Epithelial cell of esophagus (primary cell): ENCODE measurements at regions not wholly inside any gene's neighbourhood (a gene's known extent, or its start where the extent isn't known, plus 50 kb on each side); places are given as distances from the start of the nearest gene placed in this dataset.
A peak's percentile ranks its signal among the peaks of the same experiment; 100 is the strongest.

ENCODE experiments used
- DNase-seq: peaks from one replicate; pipeline ENCODE4 v3.0.0; 2010; ENCODE audit warnings: low read depth
- H3K4me3 ChIP-seq: 2 replicates; pipeline ENCODE4 v1.5.1; 2011; ENCODE audit warnings: mild to moderate bottlenecking, low read length, control low read depth
- TF ChIP-seq, protein P1 (sequence below): IDR thresholded peaks from 2 replicates; pipeline ENCODE4 v1.5.1; 2011; ENCODE audit warnings: low read depth, mild to moderate bottlenecking, low read length, control low read depth, inconsistent platforms; ENCODE audit not compliant: insufficient read depth; ENCODE audit errors: missing control alignments

DNA sequence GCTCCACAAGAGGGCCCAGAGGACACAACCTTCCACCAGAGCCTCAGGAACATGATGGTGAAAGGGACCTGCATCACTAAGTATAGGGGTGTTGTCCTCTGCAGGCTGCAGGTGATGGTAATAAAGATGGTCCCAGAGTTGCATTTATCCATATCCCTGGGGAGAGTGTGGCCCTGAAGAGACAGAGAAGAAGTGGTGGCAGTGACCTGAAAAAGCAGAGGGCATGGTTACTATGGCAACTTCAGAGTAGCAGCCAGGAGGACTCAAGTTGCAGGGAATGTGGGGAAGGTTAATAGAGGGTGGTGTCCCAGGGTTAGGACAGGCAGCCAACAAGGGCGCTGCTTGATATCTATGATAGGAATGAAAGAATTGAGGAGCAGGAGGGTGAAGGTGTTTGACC is 57.1 kb downstream of the HLA-A start:
- no peak overlapping the region for H3K4me3 ChIP-seq
- TF ChIP-seq, protein P1, sequence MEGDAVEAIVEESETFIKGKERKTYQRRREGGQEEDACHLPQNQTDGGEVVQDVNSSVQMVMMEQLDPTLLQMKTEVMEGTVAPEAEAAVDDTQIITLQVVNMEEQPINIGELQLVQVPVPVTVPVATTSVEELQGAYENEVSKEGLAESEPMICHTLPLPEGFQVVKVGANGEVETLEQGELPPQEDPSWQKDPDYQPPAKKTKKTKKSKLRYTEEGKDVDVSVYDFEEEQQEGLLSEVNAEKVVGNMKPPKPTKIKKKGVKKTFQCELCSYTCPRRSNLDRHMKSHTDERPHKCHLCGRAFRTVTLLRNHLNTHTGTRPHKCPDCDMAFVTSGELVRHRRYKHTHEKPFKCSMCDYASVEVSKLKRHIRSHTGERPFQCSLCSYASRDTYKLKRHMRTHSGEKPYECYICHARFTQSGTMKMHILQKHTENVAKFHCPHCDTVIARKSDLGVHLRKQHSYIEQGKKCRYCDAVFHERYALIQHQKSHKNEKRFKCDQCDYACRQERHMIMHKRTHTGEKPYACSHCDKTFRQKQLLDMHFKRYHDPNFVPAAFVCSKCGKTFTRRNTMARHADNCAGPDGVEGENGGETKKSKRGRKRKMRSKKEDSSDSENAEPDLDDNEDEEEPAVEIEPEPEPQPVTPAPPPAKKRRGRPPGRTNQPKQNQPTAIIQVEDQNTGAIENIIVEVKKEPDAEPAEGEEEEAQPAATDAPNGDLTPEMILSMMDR: no peak
- no peak for DNase-seq

DNA sequence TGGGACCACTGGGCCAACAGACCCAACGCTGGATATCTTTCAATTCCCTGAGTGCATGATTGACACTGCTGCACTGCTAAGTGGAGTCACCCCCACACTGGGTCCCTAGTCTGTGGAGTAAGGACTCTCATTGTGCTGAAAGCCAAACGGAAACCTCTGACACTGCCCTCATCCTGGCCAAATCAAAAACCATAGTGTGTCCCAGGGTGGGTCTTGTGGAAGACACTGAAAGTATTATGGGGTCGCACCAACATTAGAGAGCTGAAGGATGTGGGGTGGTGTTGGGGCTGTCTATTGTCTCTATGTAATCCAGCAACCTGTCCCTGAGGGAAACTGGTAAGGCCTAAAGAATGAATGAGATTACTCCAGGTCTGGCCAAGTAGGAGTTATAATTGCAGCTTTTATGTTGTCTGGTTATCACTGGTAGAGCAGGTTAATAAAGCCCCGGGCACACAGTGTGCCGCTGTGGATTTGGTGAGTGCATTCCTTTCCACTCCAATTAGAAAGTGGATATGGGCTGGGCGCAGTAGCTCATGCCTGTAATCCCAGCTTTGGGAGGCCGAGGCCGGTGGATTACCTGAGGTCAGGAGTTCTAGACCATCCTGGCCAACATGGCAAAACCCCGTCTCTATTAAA is 57.9 kb downstream of the HLA-A start:
- no peak overlapping the region for H3K4me3 ChIP-seq
- peak; percentile 43 for DNase-seq
- TF ChIP-seq, protein P1: no peak

DNA sequence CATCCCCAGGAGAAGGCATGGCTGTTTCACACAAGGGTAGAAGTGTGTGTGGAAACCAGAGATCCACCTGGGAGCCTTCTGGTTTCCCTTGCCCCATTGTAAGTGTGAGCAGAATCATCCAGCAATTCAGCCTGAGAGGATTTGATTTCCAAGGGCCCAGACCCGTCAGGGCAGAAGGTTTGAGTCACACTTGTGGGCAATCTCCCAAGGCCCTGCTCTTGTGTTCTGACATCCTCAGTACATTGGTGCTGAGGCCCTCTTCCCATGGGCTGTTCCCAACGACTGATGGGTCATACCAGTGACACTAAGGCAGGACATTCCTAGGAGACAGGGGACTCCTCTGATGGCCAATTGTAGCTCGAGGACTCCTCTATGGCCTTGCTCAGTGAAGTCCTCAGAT is 58.2 kb upstream of the POLR1H start:
- peak; percentile 67 for DNase-seq
- no peak overlapping the region for H3K4me3 ChIP-seq
- TF ChIP-seq, protein P1: no peak

DNA sequence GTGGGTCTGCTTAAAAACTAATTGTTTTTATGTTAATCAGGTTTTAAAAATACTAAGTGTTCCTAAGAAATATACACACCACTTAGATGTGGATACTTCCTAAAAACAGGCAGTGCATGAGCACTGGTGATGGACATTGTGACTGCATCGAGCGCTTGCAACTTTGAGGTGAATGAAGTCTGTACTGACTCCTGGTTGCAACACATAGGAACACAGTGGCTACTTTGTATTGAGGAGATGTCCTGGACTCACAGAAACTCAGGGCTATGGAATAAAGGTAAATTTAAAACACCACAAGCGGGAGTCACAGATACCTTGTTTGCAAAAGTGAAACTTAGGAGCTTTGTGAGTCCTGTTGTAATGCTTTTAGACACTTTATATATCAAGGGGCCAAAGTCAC is 55.6 kb upstream of the POLR1H start:
- TF ChIP-seq, protein P1: no peak
- no peak for DNase-seq
- no peak overlapping the region for H3K4me3 ChIP-seq

DNA sequence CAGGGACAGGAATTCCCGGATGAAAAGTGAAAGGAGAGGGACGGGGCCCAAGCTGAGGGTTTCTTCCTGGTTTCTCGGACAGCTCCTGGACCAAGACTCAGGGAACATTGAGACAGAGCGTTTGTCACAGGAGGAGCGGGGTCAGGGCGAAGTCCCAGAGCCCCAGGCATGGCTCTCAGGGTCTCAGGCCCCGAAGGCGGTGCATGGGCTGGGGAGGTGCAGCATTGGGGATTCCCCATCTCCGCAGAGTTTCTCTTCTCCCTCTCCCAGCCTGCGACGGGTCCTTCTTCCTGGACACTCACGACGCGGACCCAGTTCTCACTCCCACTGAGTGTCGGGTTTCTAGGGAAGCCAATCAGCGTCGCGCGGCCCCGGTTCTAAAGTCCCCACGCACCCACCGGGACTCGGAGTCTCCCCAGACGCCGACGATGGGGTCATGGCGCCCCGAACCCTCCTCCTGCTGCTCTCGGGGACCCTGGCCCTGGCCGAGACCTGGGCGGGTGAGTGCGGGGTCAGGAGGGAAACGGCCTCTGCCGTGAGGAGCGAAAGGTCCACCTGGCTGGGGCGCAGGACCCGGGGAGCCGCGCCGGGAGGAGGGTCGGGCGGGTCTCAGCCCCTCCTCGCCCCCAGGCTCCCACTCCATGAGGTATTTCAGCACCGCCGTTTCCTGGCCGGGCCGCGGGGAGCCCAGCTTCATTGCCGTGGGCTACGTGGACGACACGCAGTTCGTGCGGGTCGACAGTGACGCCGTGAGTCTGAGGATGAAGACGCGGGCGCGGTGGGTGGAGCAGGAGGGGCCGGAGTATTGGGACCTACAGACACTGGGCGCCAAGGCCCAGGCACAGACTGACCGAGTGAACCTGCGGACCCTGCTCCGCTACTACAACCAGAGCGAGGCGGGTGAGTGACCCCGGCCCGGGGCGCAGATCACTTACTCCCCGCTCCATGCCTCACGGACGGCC is 54.6 kb upstream of the POLR1H start:
- peak overlapping the region; percentile 14 for H3K4me3 ChIP-seq
- no peak for DNase-seq
- TF ChIP-seq, protein P1: no peak

DNA sequence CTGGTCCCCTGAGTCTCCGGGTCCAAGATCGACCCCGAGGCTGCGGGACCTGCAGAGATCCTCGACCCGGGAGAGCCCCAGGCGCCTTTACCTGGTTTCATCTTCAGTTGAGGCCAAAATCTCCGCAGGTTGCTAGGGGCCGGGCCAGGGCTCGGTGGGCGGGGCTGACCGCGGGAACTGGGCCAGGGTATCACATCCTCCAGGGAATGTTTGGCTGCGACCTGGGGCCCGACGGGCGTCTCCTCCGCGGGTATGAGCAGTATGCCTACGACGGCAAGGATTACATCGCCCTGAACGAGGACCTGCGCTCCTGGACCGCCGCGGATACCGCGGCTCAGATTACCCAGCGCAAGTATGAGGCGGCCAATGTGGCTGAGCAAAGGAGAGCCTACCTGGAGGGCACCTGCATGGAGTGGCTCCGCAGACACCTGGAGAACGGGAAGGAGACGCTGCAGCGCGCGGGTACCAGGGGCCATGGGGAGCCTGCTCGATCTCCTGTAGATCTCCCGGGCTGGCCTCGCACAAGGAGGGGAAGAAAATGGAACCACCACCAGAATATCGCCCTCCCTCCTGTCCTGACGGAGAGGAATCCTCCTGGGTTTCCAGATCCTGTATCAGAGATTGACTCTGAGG is 53.8 kb upstream of the POLR1H start:
- peak; percentile 30 for DNase-seq
- peak overlapping the region; percentile 4 for H3K4me3 ChIP-seq
- TF ChIP-seq, protein P1: no peak
